ENCODE measurements at regions not wholly inside any gene's neighbourhood (a gene's known extent, or its start where the extent isn't known, plus 50 kb on each side); places are given as distances from the start of the nearest gene placed in this dataset.

GRCh38 chr9:106312906-106313305, 550.1 kb upstream of the ZNF462 start:
- H3K9me3 ChIP-seq (ENCODE audit: severe bottlenecking), result no peaks in the 10 kb centered on the region
- TF ChIP-seq, protein P1, sequence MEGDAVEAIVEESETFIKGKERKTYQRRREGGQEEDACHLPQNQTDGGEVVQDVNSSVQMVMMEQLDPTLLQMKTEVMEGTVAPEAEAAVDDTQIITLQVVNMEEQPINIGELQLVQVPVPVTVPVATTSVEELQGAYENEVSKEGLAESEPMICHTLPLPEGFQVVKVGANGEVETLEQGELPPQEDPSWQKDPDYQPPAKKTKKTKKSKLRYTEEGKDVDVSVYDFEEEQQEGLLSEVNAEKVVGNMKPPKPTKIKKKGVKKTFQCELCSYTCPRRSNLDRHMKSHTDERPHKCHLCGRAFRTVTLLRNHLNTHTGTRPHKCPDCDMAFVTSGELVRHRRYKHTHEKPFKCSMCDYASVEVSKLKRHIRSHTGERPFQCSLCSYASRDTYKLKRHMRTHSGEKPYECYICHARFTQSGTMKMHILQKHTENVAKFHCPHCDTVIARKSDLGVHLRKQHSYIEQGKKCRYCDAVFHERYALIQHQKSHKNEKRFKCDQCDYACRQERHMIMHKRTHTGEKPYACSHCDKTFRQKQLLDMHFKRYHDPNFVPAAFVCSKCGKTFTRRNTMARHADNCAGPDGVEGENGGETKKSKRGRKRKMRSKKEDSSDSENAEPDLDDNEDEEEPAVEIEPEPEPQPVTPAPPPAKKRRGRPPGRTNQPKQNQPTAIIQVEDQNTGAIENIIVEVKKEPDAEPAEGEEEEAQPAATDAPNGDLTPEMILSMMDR (IDR thresholded peaks at IDR 0.05; ENCODE audit: poor library complexity, severe bottlenecking), result no peak
- H3K27me3 ChIP-seq (ENCODE audit: insufficient read depth, poor library complexity, severe bottlenecking), result no peaks in the 10 kb centered on the region
- no peaks in the 10 kb centered on the region for H3K36me3 ChIP-seq (ENCODE audit: low read depth)
- H3K4me3 ChIP-seq (ENCODE audit: severe bottlenecking), result no peak overlapping the region
- peaks cover 1% of the 10 kb centered on the region for H3K4me1 ChIP-seq (ENCODE audit: insufficient read depth, poor library complexity, severe bottlenecking)
- DNase-seq (ENCODE audit: low spot score) (no peak), ATAC-seq (ENCODE audit: low read depth) (no peak)
- H3K27ac ChIP-seq (ENCODE audit: poor library complexity, severe bottlenecking), result no peak overlapping the region

DNA sequence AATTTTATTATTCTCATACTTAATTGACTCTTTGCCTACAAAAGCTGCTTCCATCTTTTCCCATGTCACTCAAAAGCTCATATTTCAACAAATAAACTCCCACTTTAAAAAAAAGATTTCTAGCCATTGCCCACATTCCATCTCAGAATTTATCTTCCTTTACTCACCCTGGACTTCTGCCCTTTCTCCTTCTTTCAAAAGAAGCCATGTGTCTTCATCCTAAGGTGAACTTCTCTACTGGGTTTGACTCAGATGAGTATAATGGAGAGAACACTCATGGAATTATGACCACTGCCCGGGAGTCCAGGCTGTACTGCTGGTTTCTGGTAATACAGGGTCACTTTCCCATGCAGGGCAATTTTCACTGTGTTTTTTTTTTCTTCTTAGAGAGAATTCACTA, 548.5 kb upstream of the ZNF462 start:
- TF ChIP-seq, protein P1 (IDR thresholded peaks at IDR 0.05; ENCODE audit: poor library complexity, severe bottlenecking), result no peak
- Histone ChIP-seq H3K4me3 (ENCODE audit: severe bottlenecking) (no peak overlapping the region), H3K4me1 (ENCODE audit: insufficient read depth, poor library complexity, severe bottlenecking) (no peaks in the 10 kb centered on the region), H3K9me3 (ENCODE audit: severe bottlenecking) (no peaks in the 10 kb centered on the region), H3K27ac (ENCODE audit: poor library complexity, severe bottlenecking) (no peak overlapping the region), H3K36me3 (ENCODE audit: low read depth) (no peaks in the 10 kb centered on the region), H3K27me3 (ENCODE audit: insufficient read depth, poor library complexity, severe bottlenecking) (no peaks in the 10 kb centered on the region)
- ATAC-seq (ENCODE audit: low read depth) (no peak), DNase-seq (ENCODE audit: low spot score) (no peak)

DNA sequence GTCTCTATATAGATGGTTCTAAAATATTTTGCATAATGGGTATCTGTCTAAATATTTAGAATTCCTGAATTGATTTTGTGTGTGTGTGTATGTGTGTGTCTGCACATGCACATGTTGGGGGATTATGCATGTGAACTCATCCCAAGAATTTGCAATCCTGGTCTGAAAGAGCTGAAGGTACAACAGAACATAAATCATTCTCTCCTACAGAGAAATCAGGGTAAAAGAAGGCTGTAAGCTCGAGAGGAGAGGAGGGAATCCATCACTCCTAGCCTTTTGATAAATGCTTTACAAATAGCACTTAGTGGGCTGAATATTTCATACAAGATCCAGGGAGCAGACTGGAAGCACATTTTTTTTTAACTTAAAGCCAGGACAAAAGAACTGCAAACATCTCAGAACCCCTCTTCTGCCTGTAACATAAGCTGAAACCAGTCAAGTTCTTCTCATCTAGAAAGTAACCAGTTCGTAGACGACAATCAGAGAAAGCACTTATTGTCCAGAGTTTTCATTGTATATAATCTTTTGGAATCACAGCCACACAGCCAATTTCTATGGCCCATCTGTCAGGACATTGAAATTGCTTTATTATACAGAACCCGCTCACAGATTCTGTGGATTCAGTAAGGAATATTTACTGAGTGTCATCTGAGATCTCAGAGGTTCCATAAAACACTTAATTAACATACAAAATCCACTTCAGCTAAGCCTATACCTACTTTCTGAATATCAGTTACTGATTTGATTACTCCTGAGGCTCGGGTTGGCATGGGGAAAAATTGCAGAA, 541.4 kb upstream of the ZNF462 start:
- no peaks in the 10 kb centered on the region for H3K27me3 ChIP-seq (ENCODE audit: insufficient read depth, poor library complexity, severe bottlenecking)
- ATAC-seq (ENCODE audit: low read depth), result no peak
- no peaks in the 10 kb centered on the region for H3K4me1 ChIP-seq (ENCODE audit: insufficient read depth, poor library complexity, severe bottlenecking)
- no peak for DNase-seq (ENCODE audit: low spot score)
- no peaks in the 10 kb centered on the region for H3K36me3 ChIP-seq (ENCODE audit: low read depth)
- no peaks in the 10 kb centered on the region for H3K9me3 ChIP-seq (ENCODE audit: severe bottlenecking)
- no peak overlapping the region for H3K4me3 ChIP-seq (ENCODE audit: severe bottlenecking)
- H3K27ac ChIP-seq (ENCODE audit: poor library complexity, severe bottlenecking), result no peak overlapping the region
- TF ChIP-seq, protein P1 (IDR thresholded peaks at IDR 0.05; ENCODE audit: poor library complexity, severe bottlenecking), result no peak

DNA sequence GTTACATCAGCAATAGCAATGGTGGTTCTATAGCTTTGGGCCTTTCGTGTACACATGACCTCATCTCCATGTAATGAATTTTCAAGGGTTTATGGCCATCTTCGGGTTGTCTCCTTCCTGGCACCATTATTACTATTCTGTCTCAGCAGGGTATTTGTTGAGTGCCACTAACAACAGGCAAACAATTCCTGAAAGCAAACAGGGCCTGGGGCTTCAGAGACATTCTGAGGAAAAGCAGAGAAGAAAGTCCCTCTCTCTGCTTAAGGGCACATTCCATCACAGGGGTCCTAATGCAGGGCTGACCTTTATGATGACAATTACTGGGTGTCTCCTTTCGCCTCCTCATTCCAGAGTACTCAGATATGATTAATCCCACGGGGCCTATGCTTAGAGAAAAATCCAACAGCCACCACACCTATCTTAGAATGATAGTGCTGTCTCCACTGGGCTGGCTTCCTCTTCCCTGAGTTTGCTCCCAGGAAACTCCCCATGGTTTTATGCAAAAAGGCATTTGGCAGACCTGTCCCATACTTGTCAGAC, 540.2 kb upstream of the ZNF462 start:
- no peak for ATAC-seq (ENCODE audit: low read depth)
- Histone ChIP-seq H3K4me3 (ENCODE audit: severe bottlenecking) (no peak overlapping the region), H3K27me3 (ENCODE audit: insufficient read depth, poor library complexity, severe bottlenecking) (no peaks in the 10 kb centered on the region), H3K36me3 (ENCODE audit: low read depth) (no peaks in the 10 kb centered on the region), H3K9me3 (ENCODE audit: severe bottlenecking) (no peaks in the 10 kb centered on the region), H3K27ac (ENCODE audit: poor library complexity, severe bottlenecking) (no peak overlapping the region), H3K4me1 (ENCODE audit: insufficient read depth, poor library complexity, severe bottlenecking) (no peaks in the 10 kb centered on the region)
- TF ChIP-seq, protein P1 (IDR thresholded peaks at IDR 0.05; ENCODE audit: poor library complexity, severe bottlenecking), result no peak
- DNase-seq (ENCODE audit: low spot score), result no peak

DNA sequence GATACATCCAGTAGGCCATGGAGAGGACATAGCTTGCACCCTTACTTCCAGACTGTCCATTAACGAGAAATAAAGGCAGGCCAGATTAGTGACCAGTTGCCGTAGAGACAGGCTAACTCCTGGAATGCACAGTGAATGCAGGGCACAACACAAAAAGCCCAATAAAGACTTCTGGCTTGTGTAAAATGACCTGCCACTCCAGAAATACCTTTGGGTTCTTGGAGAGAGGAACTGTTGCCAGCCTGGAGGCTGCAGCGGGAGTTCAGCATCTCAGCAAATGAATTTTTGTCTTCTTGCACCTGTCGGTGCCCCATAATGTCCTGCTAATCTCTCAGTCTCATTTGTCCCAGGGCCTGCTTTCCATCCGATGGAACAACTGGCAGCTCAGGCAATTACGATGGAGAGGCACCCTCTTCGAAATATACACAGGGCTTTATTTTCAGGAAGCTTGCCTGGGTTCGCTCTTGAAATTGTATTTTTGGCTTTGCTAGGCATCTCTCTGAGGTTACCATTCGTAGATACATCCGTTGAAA, 538.8 kb upstream of the ZNF462 start:
- Histone ChIP-seq H3K4me1 (ENCODE audit: insufficient read depth, poor library complexity, severe bottlenecking) (no peaks in the 10 kb centered on the region), H3K27ac (ENCODE audit: poor library complexity, severe bottlenecking) (no peak overlapping the region), H3K4me3 (ENCODE audit: severe bottlenecking) (no peak overlapping the region), H3K27me3 (ENCODE audit: insufficient read depth, poor library complexity, severe bottlenecking) (no peaks in the 10 kb centered on the region), H3K36me3 (ENCODE audit: low read depth) (no peaks in the 10 kb centered on the region), H3K9me3 (ENCODE audit: severe bottlenecking) (no peaks in the 10 kb centered on the region)
- no peak for ATAC-seq (ENCODE audit: low read depth)
- TF ChIP-seq, protein P1 (IDR thresholded peaks at IDR 0.05; ENCODE audit: poor library complexity, severe bottlenecking), result no peak
- no peak for DNase-seq (ENCODE audit: low spot score)

Data from RWPE2 (cell line).